Activated CD8-positive, alpha-beta memory T cell treated with anti-CD3 and anti-CD28 coated beads for 24 hours (primary cell): ENCODE measurements at regions not wholly inside any gene's neighbourhood (a gene's known extent, or its start where the extent isn't known, plus 50 kb on each side); places are given as distances from the start of the nearest gene placed in this dataset.
"Not testable (repeated sequence)": the region's sequence is repeated elsewhere in the genome, so short reads cannot be mapped to it uniquely, and the experiment has no call there.

Experiments
- DNase-seq: peaks from one replicate; pipeline ENCODE4 v3.0.0-alpha.2; 2020

DNA sequence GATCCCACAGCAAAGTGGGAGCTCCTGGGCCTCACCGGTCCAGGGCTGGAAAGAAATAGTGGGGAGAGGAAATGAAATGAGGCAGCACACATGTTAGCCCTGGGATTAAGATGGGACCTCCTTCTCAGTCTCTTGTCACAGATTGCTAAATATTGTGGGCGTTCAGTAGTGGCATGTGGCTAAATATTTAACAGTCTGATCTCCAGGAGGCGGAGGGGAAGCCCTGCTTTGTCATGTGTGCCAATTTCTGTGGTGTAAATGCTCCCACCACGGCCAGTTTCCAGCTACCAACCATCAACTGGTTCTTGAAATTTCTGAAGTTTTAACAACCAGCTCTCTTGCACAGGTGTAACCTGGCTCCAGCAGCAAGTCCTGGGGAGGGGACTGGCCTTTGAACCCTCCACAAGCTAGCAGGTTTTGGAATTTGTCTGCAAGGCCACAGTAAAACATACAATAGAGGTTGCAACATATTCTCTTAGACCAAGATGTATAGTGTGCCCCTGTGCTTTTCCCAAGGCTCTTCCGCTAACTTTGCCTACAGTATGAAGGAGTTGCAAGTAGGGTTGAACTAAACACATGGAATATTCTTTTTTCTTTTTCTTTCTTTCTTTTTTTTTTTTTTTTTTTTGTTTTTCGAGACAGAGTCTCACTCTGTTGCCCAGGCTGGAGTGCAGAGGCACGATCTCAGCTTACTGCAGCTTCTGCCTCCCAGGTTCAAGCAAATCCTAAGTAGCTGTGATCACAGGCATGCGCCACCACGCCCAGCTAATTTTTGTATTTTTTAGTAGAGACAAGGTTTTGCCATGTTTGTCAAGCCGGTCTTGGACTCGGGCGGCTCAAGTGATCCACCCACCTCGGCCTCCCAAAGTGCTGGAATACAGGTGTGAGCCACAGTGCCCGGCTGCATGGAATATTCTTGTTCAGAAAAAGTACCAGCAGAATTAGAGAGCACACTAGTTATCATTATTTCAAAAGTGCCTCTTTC, 103.1 kb upstream of the PCBD1 start:
- no peak for DNase-seq

DNA sequence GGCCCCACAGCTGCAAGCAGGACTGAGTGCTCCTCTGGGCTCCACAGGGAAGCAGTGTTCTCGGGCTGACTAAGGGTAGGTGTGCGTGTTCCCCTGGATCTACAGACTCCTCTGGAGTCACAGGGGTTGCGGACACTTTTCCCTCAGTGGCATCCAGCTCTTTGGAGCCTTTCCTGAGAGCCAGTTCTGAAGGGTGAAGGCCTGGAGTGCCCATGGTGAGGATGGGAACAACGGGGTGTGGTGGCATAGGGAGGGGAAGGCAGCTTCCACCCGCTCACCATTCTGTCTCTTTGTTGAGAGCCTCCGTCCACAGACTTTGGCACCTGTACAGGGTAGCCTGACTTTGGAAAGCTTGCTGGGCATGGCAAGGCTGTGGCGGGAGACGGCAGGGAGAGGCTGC, 104.1 kb upstream of the PCBD1 start:
- no peak for DNase-seq

DNA sequence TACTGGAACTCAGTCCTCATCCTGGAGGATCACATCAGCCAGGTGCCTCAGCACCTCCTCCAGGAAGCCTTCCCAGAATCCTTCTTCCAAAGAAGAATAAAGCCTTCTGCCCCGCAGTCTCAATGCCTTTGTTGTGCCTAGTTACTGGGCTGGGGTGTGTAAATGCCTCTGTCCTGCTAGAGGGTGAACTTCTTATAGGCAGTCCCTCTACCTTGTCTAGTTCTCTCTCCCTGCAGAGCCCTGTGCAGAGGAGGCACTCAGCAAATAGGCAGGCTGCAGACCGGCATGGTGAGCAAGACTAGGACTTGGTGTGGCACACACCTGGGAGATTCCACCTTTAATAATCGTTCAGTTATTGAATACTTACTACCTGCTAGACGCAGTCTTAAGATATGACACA, 104.7 kb upstream of the PCBD1 start:
- DNase-seq: no peak

DNA sequence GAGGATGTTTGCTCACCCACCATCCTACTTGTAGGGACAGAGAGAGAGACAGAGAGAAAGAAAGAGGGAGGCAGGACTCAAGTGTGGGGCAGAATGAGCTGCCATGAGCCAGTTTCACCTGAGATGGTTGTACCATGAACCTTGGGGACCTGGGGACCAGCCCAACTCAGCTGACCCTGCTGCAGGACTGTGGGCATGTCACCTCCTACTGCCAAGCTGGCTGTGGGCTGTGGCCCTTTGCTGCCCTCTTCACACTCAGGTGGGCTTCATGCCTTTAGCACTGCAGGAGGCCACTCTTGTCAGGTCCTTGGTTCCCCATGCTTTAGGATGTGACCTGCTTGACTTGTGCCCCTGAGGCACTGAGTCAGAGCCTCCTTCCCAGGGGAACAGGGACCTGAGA, 108.2 kb upstream of the PCBD1 start:
- DNase-seq: no peak

DNA sequence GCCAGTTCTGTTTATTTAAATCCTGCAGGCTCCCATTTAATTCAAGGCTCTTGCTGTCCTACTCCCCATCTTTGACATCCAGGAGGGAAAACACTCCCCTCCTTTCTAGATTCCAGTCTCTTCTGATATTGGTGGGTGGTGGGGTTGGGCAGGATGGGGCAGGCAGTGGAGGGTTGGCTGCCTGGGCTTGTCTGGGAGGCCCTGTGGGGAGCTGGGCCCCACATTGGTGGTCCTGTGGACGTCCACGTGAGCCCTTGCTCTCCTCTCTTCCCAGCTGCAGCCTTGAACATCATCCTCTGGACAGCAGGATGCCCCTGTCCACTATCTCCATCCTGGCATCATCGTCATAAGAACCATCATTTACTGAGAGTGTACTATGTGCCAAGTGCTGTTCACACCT, 108.9 kb upstream of the PCBD1 start:
- DNase-seq: no peak

DNA sequence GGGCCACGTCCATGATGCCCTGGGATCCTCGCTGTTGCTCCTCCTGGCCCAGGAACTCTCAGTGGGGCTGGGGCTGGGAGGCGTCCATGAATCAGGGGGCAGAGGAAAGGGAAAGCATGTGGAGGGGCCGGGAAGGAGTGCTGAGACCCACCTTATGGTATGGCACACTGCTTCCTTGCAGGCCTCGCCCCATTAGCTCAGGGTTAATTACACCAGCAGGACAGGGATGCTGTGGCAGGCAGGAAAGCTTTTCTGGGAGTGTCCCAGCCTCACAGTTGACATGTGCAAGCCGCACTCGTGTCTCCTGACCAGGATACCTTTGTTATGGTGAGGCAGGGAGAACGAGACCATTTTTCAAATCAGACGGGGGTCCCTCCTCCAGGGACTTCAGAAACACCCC, 109.7 kb upstream of the PCBD1 start:
- DNase-seq: no peak

DNA sequence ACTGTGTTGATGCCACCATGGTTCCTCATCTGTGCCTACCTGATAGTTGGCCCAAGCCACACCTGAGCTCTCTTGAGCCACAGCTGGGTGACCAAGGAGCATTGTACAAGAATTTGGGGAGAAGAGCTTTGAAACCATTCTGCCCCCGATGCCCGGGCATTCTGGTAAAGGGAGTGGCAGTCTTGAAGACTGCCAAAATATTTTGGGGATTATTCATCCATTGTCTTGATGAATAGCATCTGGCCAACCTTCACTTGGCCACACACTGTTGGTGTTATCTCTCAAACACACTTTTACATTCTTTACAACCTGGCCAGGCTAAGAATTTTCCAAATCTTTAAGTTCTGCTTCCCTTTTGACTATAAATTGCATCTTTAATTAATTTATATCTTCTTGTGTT, 113.1 kb upstream of the PCBD1 start:
- DNase-seq: no peak

DNA sequence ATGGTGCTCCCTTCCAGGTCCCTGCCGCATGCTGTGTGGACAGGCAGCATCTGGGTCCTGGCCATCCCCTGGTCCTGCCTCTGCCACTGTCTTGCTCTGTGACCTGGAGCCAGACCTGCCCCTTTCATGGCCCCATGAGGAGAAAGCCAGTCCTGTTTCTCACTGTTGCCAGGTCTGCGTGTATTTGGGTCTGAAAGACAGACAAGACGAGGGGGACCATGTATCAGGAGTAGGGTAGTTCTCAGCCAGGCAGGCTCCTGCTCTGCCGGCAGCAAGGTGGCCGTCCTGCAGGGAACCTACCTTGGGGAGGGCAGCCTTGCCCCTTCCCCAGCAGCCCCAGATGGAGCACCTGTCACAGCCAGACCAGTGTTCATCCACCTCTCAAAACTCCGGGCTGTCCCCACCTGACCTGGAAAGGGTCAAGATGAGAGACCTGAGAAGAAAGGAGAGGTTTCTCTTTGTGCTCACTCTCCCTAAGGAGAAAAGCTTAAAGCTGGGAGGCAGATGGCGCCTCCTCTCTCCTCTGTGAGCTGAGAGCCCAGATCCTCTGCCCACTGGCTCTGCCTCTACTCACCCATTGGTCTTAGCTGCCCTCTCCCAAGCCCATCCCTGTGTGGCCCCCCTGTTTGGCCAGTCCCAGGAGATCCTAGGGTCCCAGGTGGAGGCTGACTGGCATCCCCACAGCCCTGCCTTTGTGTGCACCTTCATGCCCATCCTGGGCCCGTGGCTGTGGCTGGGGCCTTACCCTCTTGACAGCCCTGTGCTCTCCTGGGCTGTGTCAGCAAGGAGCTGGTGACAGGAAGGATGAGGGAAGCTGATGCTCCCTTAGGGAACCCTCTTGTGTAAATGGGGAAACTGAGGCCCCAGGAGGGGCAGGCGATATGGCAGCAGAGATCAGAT, 116.1 kb upstream of the PCBD1 start:
- DNase-seq: no peak

DNA sequence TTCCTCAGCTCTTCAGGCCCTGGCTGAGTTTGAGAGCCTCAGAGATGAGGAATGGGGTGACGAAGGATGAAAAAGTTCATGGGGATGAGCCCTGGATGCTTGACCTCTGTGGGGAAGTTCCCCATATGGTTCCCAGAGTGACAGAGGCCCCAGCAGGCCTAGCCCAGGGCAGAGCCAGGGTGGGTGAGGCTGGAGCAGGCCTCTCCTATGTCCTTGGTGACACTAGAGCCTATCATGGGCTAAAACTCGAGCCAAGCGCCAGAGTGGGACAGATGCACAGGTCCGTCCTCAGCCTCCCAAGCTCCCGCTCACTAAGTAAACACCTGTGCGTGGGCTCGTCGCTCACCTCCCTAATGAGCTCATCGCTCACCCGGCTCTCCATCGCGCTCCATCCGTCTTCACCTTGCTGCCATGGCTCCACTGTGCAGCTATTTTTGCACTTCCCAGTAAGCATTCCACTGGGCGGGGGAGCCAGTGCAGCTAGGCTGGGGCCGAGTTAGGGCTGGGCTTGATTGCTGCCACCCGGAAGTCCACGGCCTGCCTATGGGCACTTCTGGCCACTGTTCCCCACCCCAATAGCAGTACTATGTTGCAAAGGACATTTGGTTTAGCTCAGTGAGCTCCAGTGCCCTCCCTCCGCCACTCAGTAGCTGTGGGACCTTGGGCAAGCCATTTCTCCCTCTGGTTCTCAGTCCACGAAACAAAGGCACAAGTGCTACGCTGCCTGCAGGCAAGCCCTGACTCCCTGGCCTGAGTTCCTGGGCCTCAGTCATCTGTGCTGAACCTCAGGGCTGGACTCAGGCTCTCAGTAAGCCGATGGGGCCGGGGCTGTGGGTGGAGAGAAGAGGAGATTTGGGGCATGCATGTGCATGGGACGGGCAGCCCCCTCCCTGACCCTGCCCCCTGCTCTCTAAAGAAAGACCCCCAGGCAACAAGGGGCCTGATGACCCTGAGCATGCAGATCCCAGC, 117.3 kb upstream of the PCBD1 start:
- DNase-seq: no peak

DNA sequence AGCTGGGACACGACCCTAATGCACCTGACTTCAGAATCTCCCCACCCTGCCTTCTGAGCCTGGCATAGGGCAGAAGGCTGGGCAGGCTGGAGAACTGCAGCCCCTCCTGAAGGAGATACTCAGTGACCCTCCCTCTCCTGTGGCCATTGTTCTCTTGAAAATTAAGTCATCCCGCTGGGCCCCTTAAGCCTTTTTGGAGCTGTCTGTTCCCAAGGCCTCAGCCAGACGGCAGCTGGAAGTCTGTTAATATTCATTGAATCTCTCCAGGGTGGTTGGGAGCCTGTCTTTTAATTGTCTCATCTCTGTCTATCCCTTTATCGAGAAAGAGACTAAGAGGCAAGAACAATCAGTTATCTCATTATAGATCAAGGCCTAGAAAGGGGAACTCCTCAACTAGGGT, 118.1 kb upstream of the PCBD1 start:
- no peak for DNase-seq

DNA sequence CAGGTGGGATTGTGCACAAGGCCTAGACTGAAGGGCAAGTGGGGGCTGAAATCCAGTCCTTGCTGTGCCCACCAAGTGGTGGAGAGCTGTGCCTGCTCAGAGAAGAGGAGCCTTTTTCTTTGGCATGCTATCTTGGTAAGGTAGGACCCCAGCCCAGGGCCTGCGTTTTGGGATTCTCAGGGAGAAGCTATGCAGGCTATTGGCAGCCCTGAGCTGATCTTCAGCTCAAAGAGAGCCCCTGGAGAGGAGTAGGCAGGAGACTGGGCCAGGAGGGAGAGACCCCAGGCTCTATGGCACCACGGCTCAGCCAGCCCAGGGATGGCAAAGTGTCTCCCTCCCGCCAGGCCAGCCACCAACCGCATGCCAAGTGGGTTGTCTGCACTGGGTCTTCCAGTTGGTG, 119.2 kb upstream of the PCBD1 start:
- no peak for DNase-seq

DNA sequence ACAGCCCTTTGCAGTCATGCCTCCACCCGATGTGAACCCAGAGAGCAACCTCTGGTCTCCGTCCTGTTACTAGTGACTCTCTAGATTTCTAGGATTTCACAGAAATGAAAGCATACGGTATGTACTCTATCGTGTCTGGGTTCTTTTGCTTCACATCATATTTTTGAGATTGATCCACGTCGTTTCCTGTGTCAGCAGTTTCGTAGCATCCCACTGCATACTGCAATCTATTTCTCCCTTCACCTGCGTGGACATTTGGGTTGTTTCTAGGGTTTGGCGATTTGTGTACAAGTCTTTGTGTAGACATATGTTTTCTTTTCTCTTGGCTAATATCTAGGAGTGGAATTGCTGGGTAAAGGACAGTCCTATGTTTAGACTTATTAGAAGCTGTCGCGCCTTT, 119.8 kb upstream of the PCBD1 start:
- no peak for DNase-seq

DNA sequence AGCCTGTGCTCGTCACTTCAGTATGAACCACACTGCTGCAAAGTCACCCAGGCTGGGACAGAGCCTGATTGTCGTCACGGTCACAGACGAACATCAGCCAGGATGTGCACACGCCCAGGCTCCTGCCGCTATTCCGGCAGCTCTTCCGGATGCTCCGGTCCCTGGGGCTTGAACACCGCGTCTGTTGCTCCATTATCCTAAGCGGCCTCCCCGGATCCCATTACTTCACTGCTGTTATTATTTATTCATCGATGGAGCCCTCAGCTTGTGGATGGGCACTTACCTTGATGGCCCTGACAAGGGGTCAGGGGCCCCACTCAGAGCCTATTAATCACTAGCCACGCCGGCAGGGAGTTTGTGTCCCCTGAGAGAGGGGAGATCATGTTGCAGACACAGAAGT, 120.8 kb upstream of the PCBD1 start:
- DNase-seq: no peak

DNA sequence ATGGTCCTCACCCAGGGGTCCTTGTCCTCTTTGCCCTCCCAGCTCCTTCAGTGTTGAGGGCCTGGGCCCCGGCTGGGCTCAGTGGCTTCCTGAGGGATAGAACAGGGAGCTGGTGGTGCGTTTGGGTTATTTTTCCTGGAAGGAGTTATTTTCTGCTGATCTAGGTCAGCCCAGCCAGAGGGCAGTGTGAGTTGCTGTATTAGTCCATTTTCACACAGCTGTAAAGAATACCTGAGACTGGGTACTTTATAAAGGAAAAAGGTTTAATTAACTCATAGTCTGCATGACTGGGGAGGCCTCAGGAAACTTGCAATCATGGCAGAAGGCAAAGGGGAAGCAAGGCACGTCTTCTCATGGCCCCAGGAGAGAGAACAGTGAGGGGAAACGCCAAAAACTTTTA, 122.4 kb upstream of the PCBD1 start:
- no peak for DNase-seq

DNA sequence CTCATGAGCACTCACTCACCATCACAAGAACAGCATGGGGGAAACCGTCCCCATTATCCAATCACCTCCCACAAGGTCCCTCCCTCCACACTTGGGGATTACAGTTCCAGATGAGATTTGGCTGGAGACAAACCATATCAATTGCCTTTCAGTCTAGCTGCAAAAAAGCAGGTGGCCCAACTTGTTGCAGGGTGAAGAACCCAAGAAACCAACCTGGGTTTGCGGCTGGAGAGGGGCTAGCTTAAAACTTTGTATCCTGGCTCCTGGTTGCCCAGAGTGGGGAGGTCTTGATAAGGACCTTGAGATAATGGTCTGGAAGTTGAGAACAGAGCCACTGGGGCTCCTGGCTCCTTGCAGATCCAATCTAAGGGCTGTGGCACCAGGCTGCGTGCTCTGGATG, 122.8 kb upstream of the PCBD1 start:
- no peak for DNase-seq

DNA sequence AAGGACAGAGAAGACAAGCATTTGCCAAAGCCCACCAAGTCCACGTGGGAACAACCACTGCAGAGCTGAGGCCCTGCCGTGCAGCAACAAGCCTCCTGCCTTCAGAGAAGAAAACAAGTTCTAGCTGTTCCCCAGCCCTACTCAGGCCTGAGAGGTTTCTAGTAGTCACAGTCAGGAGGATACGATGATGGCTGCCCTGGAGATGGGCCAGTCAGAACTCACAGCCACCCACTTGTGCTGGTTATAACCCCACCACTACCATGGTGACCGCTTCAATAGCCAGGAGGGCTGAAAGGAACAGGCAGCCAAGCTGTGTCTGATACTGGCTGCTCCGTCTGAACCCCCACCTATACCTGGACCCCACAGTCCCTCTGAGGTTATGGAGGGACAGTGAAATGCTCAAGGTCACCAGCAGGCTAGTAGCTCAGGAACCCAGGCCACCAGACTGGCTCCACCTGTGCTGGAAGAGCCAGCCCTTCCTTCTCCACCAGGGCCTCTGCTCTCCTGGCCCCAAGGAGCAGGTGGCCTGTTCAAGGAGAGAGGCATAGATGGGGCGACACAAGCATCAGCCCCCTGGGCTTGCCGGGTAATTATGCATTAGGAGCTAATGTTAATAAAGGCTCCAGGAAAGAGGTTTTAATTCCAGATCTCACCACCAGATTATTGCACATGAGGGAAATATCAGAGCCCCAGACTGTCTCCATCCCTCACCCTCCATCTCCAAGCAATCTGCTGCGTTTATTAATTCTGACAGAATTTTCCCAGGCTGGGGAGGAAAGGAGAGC, 125.8 kb upstream of the PCBD1 start:
- no peak for DNase-seq

DNA sequence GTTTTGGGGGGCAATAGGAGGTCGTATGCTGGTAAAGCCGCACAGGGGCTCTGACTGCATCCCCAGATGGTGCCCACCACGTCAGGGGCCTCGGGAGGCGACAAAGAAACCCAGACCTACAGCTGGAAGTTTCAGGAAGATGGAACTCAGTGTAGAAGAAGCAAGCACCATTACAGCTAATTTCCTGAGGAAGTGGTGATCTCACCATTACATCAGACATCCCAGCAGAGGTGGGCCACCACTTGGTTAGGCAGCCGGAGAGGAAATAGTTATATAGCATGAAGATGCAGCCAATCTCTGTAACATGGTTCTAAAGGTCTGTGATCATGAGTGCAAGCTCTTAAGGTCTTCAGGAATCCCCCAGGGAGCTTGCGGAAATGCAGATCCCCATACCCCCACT, 127.3 kb upstream of the PCBD1 start:
- DNase-seq: no peak

DNA sequence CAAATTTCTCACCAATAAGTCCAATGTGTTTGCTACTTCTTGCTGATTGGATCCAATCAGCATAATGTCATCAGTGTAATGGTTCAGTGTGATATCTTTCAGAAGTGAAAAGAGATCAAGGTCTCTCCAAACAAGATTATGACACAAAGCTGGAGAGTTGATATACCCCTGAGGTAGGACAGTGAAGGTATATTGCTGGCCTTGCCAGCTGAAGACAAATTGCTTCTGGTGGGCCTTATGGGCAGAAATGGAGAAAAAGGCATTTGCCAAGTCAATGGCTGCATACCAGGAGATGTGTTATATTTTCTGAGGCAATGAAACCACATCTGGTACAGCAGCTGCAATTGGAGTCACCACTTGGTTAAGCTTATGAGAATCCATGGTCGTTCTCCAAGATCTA, 131.7 kb upstream of the PCBD1 start:
- not testable (repeated sequence) for DNase-seq

DNA sequence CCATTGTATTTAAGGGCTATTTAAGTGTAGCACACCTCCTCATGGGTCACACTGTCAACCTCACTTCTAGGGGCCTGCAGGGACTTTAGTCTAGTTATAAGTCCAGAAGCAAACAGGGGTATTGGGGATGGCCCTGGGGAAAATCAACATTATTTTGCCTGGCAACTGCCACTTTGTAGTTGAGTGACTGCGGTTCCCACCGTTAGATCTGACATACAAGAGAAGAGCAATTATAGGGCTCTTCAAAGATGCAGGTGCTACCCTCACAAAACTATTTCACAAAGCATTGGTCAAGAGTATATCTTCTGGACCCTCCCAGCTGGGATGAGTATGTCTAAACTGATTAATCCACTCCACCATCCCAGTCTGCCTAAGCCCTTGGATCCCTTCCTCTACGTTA, 133.0 kb upstream of the PCBD1 start:
- DNase-seq: no peak

DNA sequence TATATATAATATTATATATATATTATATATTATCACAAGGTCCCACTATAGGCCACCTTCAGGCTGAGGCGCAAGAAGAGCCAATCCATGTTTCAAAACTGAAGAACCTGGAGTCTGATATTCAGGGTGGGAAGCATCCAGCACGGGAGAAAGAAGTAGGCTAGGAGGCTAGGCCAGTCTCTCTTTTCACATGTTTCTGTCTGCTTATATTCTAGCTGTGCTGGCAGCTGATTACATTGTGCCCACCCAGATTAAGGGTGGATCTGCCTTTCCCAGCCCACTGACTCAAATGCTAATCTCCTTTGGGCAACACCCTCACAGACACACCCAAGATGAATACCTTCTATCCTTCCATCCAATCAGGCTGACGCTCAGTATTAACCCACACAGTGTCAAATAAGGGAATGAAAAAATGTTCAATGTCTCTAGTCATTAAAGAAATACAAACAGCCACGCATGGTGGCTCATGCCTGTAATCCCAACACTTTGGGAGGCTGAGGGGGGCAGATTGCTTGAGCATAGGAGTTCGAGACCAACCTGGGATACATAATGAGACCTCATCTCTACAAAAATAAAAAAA, 135.4 kb upstream of the PCBD1 start:
- no peak for DNase-seq

DNA sequence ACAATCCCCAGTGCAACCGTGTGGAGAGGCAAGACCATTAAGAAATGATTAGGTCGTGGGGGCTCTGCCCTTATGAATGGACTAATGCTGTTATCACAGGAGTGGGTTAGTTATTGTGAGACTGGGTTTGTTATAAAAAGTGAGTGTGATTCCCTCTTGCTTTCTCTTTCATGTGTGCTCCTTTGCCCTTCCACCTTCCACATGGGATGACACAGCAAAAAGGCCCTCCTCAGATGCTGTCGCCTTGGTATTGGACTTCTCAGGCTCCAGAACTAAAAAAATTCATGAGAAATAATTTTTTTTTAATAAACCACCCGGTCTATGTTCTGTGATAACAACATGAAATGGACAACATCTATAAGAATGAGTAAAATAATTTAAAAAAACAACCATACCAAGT, 136.1 kb upstream of the PCBD1 start:
- no peak for DNase-seq

DNA sequence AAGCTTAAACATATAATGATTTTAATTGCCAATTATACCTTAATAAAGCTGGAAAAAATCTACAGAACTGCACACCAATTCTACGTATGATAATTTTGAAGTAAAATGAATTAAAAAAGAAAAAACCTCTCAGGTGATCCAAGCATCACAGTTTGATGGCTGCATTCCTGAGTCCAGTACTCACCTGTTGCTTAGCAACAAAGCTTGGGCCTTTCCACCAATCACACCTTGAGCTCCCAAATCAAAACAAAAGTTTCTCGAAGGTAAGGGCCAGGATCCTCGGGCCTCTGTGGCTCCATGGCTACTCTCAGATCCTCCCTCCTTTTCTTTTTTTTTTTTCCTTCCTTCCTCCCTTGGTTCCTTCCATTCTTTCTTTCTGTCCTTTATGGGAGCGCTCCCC, 137.2 kb upstream of the PCBD1 start:
- no peak for DNase-seq
